ENCODE measurements at regions not wholly inside any gene's neighbourhood (a gene's known extent, or its start where the extent isn't known, plus 50 kb on each side); places are given as distances from the start of the nearest gene placed in this dataset.

- no peak for TF ChIP-seq CTCF (IDR thresholded peaks at IDR 0.05; ENCODE audit: insufficient read depth, low read depth, low read length)
Measured at GRCh38 chr6:148225871-148226270, 116.8 kb upstream of the SASH1 start.

GRCh38 chr6:148226284-148226683 is 116.4 kb upstream of the SASH1 start:
- H3K4me3 ChIP-seq (ENCODE audit: low read depth, low read length), result no peak overlapping the region
- no peak for TF ChIP-seq CTCF (IDR thresholded peaks at IDR 0.05; ENCODE audit: insufficient read depth, low read depth, low read length)
- DNase-seq (ENCODE audit: low read depth), result no peak

More at GRCh38 chr6:148225871-148226270, 116.8 kb upstream of the SASH1 start:
- no peak for DNase-seq (ENCODE audit: low read depth)
- H3K4me3 ChIP-seq (ENCODE audit: low read depth, low read length), result no peak overlapping the region

GRCh38 chr6:148231572-148231971 is 111.1 kb upstream of the SASH1 start:
- no peak overlapping the region for H3K4me3 ChIP-seq (ENCODE audit: low read depth, low read length)
- peak; percentile 19 for DNase-seq (ENCODE audit: low read depth)
- TF ChIP-seq CTCF (IDR thresholded peaks at IDR 0.05; ENCODE audit: insufficient read depth, low read depth, low read length), result no peak

GRCh38 chr6:148235446-148235845 is 107.2 kb upstream of the SASH1 start:
- no peak overlapping the region for H3K4me3 ChIP-seq (ENCODE audit: low read depth, low read length)
- no peak for DNase-seq (ENCODE audit: low read depth)
- no peak for TF ChIP-seq CTCF (IDR thresholded peaks at IDR 0.05; ENCODE audit: insufficient read depth, low read depth, low read length)

GRCh38 chr6:148238713-148239112 is 103.9 kb upstream of the SASH1 start:
- DNase-seq (ENCODE audit: low read depth), result no peak
- H3K4me3 ChIP-seq (ENCODE audit: low read depth, low read length), result no peak overlapping the region
- TF ChIP-seq CTCF (IDR thresholded peaks at IDR 0.05; ENCODE audit: insufficient read depth, low read depth, low read length), result no peak

GRCh38 chr6:148239215-148239614 is 103.4 kb upstream of the SASH1 start:
- H3K4me3 ChIP-seq (ENCODE audit: low read depth, low read length), result no peak overlapping the region
- no peak for TF ChIP-seq CTCF (IDR thresholded peaks at IDR 0.05; ENCODE audit: insufficient read depth, low read depth, low read length)
- DNase-seq (ENCODE audit: low read depth), result no peak

- peak; percentile 74 for DNase-seq (ENCODE audit: low read depth)
- H3K4me3 ChIP-seq (ENCODE audit: low read depth, low read length), result no peak overlapping the region
- TF ChIP-seq CTCF (IDR thresholded peaks at IDR 0.05; ENCODE audit: insufficient read depth, low read depth, low read length), result no peak
Measured at GRCh38 chr6:148239801-148240460, 102.7 kb upstream of the SASH1 start.
